Nephron (organoid): ENCODE measurements at regions not wholly inside any gene's neighbourhood (a gene's known extent, or its start where the extent isn't known, plus 50 kb on each side); places are given as distances from the start of the nearest gene placed in this dataset.

Source experiments
- H3K27ac Mint-ChIP-seq, 3 experiments: 2 replicates each; pipeline ENCODE4 v1.8.0; 2020; ENCODE audit warnings: mixed read lengths in 3 of 3, mild to moderate bottlenecking in 2 of 3, moderate library complexity in 1 of 3
- H3K27me3 Mint-ChIP-seq: 2 replicates; pipeline ENCODE4 v1.8.0; 2021; ENCODE audit warnings: low read depth, mild to moderate bottlenecking, moderate library complexity, mixed read lengths
- H3K36me3 Mint-ChIP-seq: 2 replicates; pipeline ENCODE4 v1.8.0; 2020; ENCODE audit warnings: low read depth, mixed read lengths
- H3K4me1 Mint-ChIP-seq: 2 replicates; pipeline ENCODE4 v1.8.0; 2020; ENCODE audit warnings: mixed read lengths
- H3K4me3 Mint-ChIP-seq, 3 experiments: 2 replicates each; pipeline ENCODE4 v1.8.0; 2020; ENCODE audit warnings: mild to moderate bottlenecking in 3 of 3, mixed read lengths in 3 of 3, moderate library complexity in 2 of 3
- H3K9me3 Mint-ChIP-seq: 2 replicates; pipeline ENCODE4 v1.8.0; 2020; ENCODE audit warnings: mixed read lengths
- CTCF ChIP-seq, 3 experiments: fragments of 200-600 bp; sonication (generic); IDR thresholded peaks; one replicate each; pipeline ENCODE4 v1.5.0; 2021; ENCODE audit warnings: antibody characterized with exemption in 3 of 3; ENCODE audit not compliant: unreplicated experiment in 3 of 3

- TF ChIP-seq CTCF (IDR thresholded peaks at IDR 0.05; ENCODE audit: unreplicated experiment in 3 of 3): no peak
- Mint-ChIP-seq H3K27ac (no peak overlapping the region), H3K9me3 (peaks cover 23% of the 10 kb centered on the region), H3K27me3 (no peaks in the 10 kb centered on the region), H3K4me1 (no peaks in the 10 kb centered on the region), H3K36me3 (no peaks in the 10 kb centered on the region), H3K4me3 (no peak overlapping the region)
Measured at GRCh38 chr4:119816473-119816872, 187.9 kb upstream of the PDE5A start.

GRCh38 chr4:119810001-119810400 is 181.4 kb upstream of the PDE5A start:
- Mint-ChIP-seq H3K4me1 (no peaks in the 10 kb centered on the region), H3K36me3 (no peaks in the 10 kb centered on the region), H3K4me3 (no peak overlapping the region), H3K27me3 (no peaks in the 10 kb centered on the region), H3K9me3 (peaks cover 42% of the 10 kb centered on the region), H3K27ac (peak overlapping the region in 1 of 3 experiments; percentile 88)
- TF ChIP-seq CTCF (IDR thresholded peaks at IDR 0.05; ENCODE audit: unreplicated experiment in 3 of 3): no peak

GRCh38 chr4:119804404-119804803 is 175.8 kb upstream of the PDE5A start:
- Mint-ChIP-seq H3K27ac (no peak overlapping the region), H3K36me3 (no peaks in the 10 kb centered on the region), H3K9me3 (peaks cover 8% of the 10 kb centered on the region), H3K27me3 (no peaks in the 10 kb centered on the region), H3K4me1 (no peaks in the 10 kb centered on the region), H3K4me3 (no peak overlapping the region)
- no peak for TF ChIP-seq CTCF (IDR thresholded peaks at IDR 0.05; ENCODE audit: unreplicated experiment in 3 of 3)

GRCh38 chr4:119797238-119797894 is 168.8 kb upstream of the PDE5A start:
- H3K36me3 Mint-ChIP-seq: no peaks in the 10 kb centered on the region
- TF ChIP-seq CTCF (IDR thresholded peaks at IDR 0.05; ENCODE audit: unreplicated experiment in 3 of 3): no peak
- peaks cover 5% of the 10 kb centered on the region for H3K4me1 Mint-ChIP-seq
- H3K4me3 Mint-ChIP-seq: no peak overlapping the region
- H3K9me3 Mint-ChIP-seq: no peaks in the 10 kb centered on the region
- no peaks in the 10 kb centered on the region for H3K27me3 Mint-ChIP-seq
- H3K27ac Mint-ChIP-seq: no peak overlapping the region

- H3K4me1 Mint-ChIP-seq: peaks cover 5% of the 10 kb centered on the region
- no peak overlapping the region for H3K27ac Mint-ChIP-seq
- H3K36me3 Mint-ChIP-seq: no peaks in the 10 kb centered on the region
- TF ChIP-seq CTCF (IDR thresholded peaks at IDR 0.05; ENCODE audit: unreplicated experiment in 3 of 3): no peak
- H3K9me3 Mint-ChIP-seq: no peaks in the 10 kb centered on the region
- H3K27me3 Mint-ChIP-seq: no peaks in the 10 kb centered on the region
- H3K4me3 Mint-ChIP-seq: no peak overlapping the region
Measured at GRCh38 chr4:119795986-119796578, 167.5 kb upstream of the PDE5A start.

- Mint-ChIP-seq H3K9me3 (no peaks in the 10 kb centered on the region), H3K27me3 (no peaks in the 10 kb centered on the region), H3K36me3 (no peaks in the 10 kb centered on the region), H3K4me3 (no peak overlapping the region), H3K4me1 (peaks cover 5% of the 10 kb centered on the region), H3K27ac (peak overlapping the region in 1 of 3 experiments; percentile 46)
- TF ChIP-seq CTCF (IDR thresholded peaks at IDR 0.05; ENCODE audit: unreplicated experiment in 3 of 3): no peak
Measured at GRCh38 chr4:119794681-119795080, 166.1 kb upstream of the PDE5A start.
